ENCODE measurements at regions not wholly inside any gene's neighbourhood (a gene's known extent, or its start where the extent isn't known, plus 50 kb on each side); places are given as distances from the start of the nearest gene placed in this dataset.

DNA sequence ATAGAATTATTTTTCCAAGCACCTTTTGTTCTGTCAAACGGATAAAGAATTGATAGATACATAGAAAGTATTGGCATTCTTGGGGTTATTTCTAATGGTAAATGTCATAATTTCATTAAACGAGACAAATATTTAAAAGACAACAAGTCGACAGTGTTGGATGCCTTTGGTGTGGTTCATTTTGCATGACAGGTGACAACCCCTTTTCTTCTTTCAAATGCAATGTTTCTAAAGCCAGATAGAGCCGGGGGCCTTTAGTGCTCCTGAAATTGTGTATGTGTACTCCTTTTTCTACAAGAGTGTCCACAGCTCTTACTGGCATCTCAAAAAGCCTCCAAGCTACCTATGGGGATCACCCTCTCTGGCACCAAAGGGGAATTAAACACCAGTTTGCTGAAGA, 350.8 kb upstream of the ID2 start:
- TF ChIP-seq, protein P1, sequence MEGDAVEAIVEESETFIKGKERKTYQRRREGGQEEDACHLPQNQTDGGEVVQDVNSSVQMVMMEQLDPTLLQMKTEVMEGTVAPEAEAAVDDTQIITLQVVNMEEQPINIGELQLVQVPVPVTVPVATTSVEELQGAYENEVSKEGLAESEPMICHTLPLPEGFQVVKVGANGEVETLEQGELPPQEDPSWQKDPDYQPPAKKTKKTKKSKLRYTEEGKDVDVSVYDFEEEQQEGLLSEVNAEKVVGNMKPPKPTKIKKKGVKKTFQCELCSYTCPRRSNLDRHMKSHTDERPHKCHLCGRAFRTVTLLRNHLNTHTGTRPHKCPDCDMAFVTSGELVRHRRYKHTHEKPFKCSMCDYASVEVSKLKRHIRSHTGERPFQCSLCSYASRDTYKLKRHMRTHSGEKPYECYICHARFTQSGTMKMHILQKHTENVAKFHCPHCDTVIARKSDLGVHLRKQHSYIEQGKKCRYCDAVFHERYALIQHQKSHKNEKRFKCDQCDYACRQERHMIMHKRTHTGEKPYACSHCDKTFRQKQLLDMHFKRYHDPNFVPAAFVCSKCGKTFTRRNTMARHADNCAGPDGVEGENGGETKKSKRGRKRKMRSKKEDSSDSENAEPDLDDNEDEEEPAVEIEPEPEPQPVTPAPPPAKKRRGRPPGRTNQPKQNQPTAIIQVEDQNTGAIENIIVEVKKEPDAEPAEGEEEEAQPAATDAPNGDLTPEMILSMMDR (IDR thresholded peaks at IDR 0.05), result no peak
- TF ChIP-seq POLR2A (IDR thresholded peaks at IDR 0.05), result no peak

Data from heart left ventricle (tissue), 13 donors.